HG03520 (cell line): ENCODE measurements at regions not wholly inside any gene's neighbourhood (a gene's known extent, or its start where the extent isn't known, plus 50 kb on each side); places are given as distances from the start of the nearest gene placed in this dataset.

Experiments used
- ATAC-seq: cut with Tn5 transposase; IDR thresholded peaks from one replicate; pipeline ENCODE4 v1.9.1; 2021; ENCODE audit warnings: mild to moderate bottlenecking, moderate library complexity; ENCODE audit not compliant: unreplicated experiment

DNA sequence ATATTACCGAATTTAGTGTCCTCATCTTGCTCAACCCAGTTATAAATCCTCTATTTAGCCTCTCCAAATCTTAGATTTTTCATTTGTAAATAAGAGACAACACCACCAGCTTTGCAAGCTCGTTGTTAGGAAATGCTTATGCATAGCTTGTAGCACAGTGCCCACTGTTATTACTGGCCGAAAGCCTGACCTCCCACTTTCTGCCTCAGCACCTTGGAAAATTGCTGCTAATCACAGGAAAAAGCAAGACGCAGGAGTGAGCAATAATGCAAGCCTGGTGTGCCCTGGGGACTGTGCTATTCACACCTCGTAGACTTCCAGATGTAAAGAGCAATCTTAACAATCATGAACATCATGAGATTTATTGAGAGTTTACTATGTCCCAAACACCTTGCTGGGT, 124.2 kb upstream of the ARL4C start:
- no peak for ATAC-seq

DNA sequence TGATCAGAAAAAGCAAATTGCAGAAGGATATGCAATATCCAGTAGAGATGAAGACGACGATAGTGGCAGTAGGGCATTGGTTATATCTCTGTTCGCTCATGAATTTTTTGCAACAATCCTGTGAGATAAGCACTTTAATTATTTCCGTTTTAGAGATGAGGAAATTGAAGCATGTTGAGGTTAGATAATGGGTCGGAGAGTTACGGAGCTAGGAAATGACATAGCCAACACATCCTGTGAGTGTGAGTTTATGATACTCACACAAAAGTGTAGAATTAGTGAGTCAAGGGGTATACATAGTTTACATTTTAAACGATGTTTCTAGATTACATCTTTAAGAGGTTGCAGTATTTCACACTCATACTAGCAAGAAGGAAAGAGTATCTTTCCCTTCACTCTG, 123.1 kb upstream of the ARL4C start:
- no peak for ATAC-seq

DNA sequence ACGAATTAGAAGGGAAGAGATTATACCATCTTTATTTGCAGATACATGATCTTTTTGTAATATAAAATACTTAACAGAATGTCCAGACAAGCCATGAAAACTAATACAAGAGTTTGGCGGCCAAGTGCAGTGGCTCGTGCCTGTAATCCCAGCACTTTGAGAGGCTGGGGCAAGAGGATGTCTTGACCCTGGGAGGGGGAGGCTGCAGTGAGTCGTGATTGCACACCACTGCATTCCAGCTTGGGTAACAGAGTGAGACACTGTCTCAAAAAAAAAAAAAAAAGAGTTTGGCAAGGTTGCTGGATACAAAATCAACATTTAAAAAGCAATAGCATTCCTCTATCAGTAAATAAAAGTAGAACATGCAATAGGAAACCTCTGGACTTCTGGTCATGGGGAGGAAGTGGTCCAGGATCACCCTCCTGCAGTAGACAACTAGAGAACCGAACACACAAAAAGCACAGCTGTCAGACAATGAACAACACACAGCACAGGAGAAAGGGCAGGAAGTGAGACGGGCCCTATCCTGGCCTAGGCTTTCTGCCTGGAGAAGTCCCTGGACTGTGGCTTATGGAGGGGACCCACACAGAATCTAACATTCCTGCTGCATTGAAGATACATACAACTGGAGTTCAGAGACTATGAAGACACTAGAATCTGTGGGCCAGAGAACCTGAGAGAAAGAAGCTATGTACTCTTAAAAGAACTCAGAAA, 118.9 kb upstream of the ARL4C start:
- ATAC-seq: no peak

DNA sequence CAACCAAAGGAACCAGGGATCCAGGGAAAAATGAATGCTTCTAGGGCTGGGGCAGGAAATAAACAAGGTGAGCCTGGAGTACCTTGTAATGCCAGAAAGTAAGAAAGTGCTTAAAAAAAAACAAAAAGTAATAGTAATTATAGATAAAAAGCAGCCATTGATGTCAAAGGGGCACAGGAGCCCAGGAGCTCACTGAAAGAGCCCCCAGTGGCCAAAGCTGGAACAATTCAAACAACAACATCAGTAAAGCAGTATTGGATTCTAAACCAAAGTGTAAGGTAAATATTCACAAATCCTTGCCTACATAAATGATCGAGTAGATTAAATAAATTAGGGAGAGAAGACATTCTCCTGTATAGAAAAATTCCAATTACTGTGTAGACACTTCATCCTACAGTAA, 114.3 kb upstream of the ARL4C start:
- ATAC-seq: no peak

DNA sequence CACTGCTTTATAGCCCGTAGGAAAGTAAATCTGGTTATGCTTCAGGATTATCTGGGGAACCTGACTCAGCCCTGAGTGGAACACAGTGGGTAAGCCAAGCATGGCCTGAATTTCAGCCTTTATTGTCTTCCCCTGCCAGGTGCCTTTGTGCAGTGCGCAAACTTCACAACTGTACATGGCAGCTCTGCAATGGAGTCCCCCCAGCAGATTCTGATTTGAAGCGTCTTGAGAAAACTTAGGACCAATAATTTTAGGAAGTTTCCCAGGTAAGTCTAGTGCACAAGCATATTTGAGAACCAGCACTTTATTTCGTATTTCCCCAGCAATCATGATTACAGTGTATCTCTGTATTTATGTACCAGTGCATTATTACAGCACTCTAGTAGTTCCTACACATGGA, 112.1 kb upstream of the ARL4C start:
- no peak for ATAC-seq

DNA sequence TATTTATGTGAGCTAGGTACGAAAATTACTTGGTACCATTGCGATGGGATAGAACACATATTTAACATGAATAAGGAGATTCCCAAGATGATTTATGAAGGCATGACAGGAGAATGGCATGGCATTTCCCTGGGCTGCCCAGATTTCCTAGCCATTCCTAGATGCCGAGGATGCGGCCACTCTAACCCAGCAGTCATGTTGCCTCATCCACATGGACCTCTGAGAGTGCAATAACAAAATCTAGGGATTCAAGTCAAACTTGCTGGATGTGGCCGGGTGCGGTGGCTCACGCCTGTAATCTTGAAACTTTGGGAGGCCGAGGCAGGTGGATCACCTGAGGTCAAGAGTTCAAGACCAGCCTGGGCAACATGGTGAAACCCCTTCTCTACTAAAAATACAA, 110.8 kb upstream of the ARL4C start:
- ATAC-seq: no peak

DNA sequence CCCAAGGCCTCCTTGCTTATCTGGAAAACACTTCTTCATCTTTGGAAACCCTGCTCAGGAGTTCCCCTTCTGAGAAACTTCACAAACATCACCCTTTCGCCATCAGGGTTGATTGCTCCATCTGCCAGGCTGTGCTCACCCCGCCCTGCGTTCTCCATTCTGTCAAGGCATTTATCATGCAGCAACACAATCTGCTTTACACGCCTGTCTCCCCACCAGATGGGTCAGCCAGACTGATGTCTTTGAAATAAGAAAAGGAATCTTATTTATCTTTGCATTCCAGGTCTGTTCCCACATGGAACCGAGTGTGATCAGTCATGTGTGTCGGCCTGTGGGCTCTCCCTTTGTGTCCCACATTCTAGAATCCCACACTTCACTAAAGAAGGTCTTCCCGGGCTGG, 110.0 kb upstream of the ARL4C start:
- no peak for ATAC-seq

DNA sequence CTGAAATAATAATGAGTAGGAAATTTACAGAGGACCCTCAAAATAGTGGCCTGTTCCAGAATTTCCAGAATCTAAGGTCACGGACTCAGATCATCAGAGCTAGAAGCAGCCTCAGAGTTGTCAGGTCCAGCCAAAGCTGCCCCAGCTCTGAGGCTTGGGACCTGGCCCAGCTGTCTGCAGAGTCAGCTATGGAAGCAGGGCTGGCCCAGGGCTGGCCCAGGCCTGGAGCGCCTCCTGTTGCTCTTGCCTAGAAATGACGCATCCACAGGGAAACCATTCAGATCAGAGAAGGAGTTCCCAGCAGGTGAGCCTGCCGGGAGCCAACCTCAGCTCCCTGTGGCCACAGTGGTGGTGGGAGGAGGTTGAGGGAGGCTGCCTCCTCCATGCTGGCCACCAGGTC, 106.7 kb upstream of the ARL4C start:
- no peak for ATAC-seq

DNA sequence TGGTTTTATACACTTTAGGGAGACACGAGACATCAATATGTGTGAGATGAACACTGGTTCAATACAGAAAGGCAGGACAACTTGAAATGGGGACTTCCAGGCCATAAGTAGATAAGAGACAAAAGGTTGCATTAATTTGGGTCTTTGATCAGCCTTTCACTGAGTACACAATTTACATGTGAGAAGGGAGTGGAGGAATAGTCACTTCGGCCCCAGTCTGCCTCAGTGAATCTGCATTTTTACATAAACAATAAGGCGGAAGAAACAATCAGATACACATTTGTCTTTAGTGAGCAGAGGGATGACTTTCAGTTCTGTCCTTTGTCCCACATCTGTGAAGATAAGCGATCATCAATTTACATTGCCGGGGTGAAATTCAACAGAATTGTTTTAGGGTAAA, 104.3 kb upstream of the ARL4C start:
- ATAC-seq: no peak

DNA sequence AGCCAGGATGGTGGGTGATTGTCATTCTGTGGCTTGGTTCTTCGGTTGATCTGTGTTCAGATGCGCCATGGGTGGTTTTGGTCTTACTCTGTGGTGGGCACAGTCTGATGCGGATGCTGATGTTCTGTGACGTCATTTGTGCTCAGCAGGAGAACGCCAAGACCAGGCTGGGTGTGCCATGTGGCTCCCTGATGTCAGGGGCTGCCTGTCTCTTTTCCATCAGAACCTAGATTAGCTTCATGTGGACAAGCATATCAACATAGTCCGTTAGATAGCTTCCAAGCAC, 100.6 kb upstream of the ARL4C start:
- no peak for ATAC-seq

DNA sequence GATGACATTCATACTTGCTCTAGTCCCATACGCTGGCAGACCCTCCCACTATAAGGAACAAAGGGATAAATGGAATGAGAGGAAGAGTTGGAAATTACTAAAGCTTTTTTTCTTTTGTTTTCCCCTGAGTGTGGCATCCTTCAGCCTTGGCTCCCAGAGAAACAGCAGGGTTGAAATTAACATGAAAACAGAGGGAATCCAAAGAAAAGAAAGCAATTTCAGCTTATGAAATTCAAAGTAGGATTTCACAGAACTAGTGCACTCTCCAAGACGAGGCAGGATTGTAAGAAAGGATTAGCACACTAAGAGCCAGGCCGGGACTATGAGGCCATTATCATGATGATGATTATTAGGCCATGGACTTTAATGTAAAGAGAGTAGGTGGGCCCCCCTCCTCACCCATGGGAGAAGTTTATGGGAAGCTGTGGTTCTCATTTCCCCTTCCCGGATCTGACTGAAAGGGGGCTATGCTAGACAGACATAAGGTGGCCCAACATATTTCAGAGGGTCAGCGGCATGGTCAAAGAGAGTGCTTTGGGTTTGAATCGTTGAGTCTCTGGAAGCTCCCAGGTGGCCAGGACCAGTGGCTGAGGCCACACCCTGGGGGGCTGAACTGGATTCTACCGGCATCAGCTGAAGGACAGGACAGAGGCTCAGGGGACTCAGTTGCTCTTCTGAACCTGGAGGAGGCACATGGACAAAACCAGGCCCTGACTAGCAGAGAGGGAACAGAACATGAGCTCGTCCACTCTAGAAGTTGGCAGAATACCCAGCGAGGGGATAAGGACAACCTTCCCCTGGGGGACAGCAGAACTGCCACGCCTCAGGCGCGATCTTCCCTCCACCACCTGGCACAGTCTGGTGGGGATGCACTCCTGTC, 100.1 kb upstream of the ARL4C start:
- ATAC-seq: no peak

DNA sequence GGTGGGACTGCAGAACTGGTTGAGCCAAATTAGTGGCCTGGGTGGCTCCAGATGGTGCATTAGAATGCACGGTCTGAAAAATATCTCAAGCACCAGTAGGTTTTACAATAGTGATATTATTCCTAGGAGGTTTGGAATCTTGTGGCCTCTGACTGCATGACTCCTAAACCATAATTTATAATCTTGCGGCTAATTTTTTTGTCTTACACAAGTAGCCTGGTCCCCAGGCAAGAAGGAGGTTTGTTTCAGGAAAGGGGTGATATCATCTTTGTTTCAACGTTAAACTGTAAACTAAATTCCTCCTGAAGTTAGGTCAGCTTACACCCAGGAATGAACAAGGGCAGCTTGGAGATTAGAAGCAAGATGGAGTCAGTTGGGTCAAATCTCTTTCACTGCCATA, 98.9 kb upstream of the ARL4C start:
- ATAC-seq: no peak

DNA sequence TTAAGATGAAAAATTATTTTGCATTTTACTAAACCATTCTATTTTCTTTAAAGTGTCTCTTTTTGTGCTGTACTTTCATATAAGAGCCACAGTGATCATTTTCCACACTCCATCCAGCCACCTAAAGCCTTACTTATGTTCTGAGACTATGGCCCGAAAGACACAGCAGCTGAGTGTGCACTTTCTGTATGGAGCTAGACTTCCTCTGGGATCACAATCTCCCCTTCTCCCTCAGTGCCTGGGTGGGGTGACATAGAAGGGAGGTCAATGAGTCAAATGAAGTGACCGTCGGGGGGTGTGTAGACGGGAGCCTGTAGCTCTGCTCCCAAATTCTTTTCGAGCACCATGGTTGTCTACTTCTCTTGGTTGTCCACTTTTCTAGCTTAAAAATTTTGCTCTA, 97.8 kb upstream of the ARL4C start:
- ATAC-seq: no peak

DNA sequence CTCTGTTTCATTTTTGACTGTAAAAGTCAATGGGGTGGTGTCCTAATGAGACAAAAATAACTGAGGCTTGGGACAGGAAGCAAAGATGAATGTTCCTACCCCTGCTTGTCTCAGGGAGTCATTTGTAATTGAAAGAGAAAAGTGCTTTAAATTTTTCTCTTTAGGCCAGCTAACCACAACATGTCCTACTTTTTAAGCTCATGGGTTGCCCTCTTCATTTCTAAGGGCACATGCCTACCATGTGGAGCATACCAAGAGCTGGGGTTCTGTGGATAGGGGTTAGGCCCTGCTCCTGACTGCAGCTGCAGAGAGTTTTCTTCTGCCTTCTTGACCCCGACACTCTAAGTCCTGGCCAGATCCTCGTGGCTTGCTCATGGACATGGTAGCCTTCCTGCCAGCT, 96.8 kb upstream of the ARL4C start:
- no peak for ATAC-seq

DNA sequence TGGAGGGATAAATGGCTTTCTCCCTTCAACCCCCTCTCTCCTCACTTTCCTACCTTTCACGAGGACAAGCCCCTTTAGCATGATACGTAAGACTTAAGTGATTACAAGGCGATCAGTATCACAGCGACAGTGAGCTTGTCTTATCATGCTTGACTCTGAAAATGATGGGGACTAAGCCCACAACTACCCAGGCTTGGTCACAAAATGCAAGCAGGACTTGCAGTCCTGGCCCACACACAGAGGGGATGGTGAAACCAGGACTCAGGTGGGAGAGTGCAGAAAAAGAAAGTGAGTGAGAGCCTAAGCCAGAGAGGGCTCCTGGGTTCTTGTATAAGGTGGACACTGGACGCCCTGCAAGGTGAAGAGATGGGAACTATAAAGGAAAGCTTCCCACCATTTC, 95.7 kb upstream of the ARL4C start:
- ATAC-seq: no peak

DNA sequence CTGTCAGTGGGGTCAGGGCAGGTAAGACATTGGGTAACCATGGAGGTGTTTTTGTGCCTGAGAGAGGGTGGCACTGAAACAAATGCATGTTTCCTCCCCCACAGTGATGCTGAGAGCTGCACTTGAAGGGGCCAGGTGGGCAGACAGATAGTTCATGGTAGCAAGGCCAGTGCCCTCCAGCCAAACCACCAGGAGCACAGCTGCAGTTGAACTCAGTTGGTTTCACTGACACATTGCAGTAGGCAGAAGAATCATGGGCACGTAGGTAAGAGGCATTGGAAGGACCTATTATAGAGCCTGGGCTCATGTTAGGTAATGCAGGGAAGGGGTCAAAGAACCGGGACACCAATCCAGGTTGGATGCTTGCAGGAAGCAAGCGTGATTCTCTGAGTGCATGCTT, 93.2 kb upstream of the ARL4C start:
- no peak for ATAC-seq

DNA sequence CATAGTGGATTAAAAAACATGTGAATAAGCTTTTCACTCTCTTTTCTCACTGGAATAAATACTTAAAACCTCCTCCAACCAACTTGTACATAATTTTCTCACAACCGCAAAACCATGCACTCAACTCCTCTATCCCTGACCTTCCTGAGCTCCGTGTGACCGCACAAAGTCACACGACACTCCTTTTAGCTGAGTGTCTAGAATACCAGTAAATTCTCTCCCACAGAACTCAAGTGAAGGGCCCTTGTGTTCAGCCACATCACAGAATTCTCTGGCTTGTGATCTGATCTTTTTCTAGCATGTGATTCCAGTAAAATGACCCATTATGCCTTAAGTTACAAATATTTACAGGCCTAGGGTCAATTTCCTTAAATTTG, 91.2 kb upstream of the ARL4C start:
- ATAC-seq: no peak

DNA sequence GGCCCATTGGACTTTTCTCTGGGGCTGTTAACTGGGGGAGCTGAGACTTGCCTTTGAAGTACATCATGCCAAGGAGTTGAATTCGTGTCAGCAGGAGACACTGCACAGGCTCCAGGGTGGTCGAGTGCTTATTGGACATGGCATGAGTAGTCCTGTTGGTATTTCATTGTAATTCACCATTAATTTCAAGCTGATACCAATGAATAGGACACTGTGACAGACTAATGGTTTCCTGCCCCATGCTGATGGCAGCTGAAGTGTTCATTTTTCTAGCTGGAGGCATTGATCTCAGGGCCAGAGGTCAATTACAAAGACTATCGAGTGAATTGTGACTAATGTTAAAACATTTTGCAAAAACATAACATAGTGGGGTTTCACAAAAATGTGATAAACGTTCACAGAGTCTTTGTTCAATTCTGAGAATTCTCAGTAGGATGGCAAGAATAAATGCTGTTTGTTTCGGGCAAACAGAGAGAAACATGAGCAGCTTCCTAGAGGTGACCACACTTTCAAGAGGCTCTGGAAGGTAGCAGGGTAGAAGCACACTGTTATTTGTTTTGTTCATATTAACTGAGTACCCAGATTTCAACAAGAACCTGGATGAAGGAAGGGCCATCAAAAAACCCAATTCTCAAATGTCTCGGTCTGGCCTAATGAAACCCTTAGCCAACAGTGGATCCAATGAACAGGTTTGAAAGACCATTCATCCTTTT, 90.6 kb upstream of the ARL4C start:
- ATAC-seq: no peak

DNA sequence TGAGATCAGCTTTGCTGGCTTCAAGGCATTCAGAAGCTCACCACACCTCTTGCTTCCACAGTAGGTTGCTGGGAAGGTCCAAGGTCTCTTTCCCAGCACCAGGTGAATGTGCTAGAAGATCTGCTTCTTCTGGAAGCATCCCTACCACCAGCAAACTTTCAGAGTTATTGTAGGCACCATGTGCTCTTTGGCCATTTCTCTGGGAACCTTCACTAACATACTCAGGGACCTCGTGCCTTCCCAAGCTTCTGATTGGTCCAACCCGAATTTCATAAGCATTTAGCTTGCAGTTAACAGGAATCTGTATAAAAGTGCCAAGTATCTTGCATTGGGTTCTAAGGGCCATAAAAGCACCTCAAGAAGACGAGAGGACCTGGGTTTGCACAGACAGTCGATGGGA, 86.5 kb upstream of the ARL4C start:
- no peak for ATAC-seq

DNA sequence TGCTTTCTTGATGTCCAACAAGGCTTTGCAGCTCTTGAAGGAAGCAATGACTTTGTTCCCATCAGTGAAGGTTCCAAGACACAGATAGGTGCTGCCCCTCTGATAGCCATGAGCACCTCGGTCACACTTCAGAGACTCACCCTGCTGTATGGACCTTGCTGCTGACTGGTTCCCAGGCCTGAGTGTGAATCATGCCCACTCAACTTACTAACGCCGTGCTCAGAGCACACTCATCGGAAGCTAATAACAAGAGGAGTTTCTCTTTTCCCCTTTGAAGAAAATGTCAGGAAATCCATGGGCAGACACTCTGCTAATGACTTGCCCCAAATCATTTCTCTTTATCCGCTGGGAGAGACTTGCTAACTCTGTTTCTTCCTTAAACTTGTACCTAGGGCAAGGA, 83.8 kb upstream of the ARL4C start:
- ATAC-seq: no peak

DNA sequence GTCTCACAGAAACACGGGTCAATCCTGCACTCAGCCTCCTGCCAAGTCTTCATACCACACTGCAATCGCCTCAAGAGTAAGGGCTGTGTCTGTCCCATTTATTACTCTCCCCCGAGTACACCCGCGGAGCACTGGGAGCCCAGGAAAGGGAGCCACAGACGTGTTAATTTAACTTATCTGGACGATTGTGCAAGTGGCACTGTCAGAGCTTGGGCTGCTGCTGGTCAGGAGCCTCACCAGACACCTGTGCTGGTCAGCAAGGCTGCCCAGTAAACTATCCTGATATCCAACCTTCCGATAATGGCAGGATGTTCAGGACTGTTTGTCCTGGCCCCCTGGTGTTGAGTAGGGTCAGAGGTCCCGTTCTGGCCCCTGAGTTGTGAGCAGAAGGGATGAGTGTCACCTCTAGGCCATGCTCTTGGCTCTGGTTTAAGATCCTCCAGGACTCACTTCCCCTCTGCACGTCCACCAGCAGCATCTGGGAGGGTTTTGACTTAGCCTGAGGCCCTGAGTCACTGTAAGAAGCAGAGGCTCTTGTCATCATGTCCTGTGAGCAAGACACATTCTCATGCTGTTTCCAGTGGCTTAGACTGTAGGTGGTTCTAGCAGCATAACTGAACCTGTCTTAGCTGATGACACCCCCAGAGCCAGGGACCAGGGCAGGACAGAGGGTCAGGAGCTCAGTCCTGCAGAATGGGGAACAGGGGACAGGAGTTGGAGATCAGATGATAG, 82.5 kb upstream of the ARL4C start:
- no peak for ATAC-seq

DNA sequence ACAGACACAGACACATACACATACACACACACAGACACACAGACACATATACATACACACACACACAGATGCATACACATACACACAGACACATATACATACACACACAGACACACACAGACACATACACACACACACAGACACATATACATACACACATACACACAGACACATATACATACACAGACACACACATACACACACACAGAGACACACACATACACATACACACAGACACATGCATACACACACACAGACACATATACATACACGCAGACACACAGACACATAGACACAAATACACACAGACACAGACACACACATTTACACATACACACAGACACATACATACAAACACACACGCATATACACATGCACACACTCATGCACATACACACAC, 81.5 kb upstream of the ARL4C start:
- no peak for ATAC-seq
